Tibial nerve (tissue), 4 donors: ENCODE measurements at regions not wholly inside any gene's neighbourhood (a gene's known extent, or its start where the extent isn't known, plus 50 kb on each side); places are given as distances from the start of the nearest gene placed in this dataset.

Source experiments
- DNase-seq, 2 donors: peaks; one replicate each; pipeline ENCODE4 v3.0.0-alpha.2; 2019; ENCODE audit warnings: low spot score in 2 of 2
- H3K27ac ChIP-seq, 4 donors: fragments of 200-600 bp; sonication (generic) in 3 of 4; one replicate each; pipeline ENCODE4 v1.5.1; 2017 to 2019; ENCODE audit warnings: mild to moderate bottlenecking in 1 of 4
- H3K27me3 ChIP-seq, 2 donors: fragments of 200-600 bp; sonication (generic) in 1 of 2; one replicate each; pipeline versions ENCODE4 v1.5.1 to v1.6.0; 2017 to 2019
- H3K36me3 ChIP-seq, 3 donors: fragments of 200-600 bp; sonication (generic); one replicate each; pipeline ENCODE4 v1.5.1; 2018 to 2019
- H3K4me1 ChIP-seq, 4 donors: fragments of 200-600 bp; sonication (generic) in 3 of 4; one replicate each; pipeline ENCODE4 v1.5.1; 2017 to 2019
- H3K4me3 ChIP-seq, 4 donors: fragments of 200-600 bp; sonication (generic) in 3 of 4; one replicate each; pipeline ENCODE4 v1.5.1; 2017 to 2019; ENCODE audit warnings: mild to moderate bottlenecking in 1 of 4, moderate library complexity in 1 of 4
- H3K9me3 ChIP-seq, 4 donors: fragments of 200-600 bp; sonication (generic) in 3 of 4; one replicate each; pipeline ENCODE4 v1.5.1; 2017 to 2019
- CTCF ChIP-seq, 5 experiments: fragments of 200-600 bp in 3 of 5; fragments of 450-650 bp in 2 of 5; sonication (generic) in 3 of 5; IDR thresholded peaks; one replicate each; pipeline ENCODE4 v1.5.1; 2016 to 2019; ENCODE audit warnings: antibody characterized with exemption in 5 of 5, mild to moderate bottlenecking in 3 of 5, moderate library complexity in 2 of 5
- EP300 ChIP-seq, 2 donors: sonication (generic); formaldehyde crosslinking; IDR thresholded peaks; one replicate each; pipeline ENCODE4 v1.6.1; 2017; ENCODE audit warnings: antibody characterized with exemption in 2 of 2, mild to moderate bottlenecking in 1 of 2
- POLR2A ChIP-seq, 2 donors: fragments of 450-650 bp; IDR thresholded peaks; one replicate each; pipeline ENCODE4 v1.6.1; 2017; ENCODE audit warnings: antibody characterized with exemption in 2 of 2, mild to moderate bottlenecking in 2 of 2, moderate library complexity in 2 of 2
- WGBS, 2 donors: methylation state at CpG; one replicate each; pipeline ENCODE4 v1.1.5; 2018; 5-methylcytosine and 5-hydroxymethylcytosine counted together

- Histone ChIP-seq H3K27me3 (no peaks in the 10 kb centered on the region), H3K27ac (no peak overlapping the region), H3K36me3 (no peaks in the 10 kb centered on the region), H3K4me3 (no peak overlapping the region), H3K4me1 (no peaks in the 10 kb centered on the region), H3K9me3 (peaks cover 0 to 9% (median 0%) of the 10 kb centered on the region in 4 donors)
- no peak for TF ChIP-seq POLR2A (IDR thresholded peaks at IDR 0.05)
- no peak for TF ChIP-seq CTCF (IDR thresholded peaks at IDR 0.05)
- no peak for TF ChIP-seq EP300 (IDR thresholded peaks at IDR 0.05)
- WGBS, 2 donors, result 51 to 55% methylated on average over 4 of the region's 4 CpGs
- DNase-seq, result no peak
These were observed 438.5 kb upstream of the FAT3 start for GRCh38 chr11:91786097-91786496.

DNA sequence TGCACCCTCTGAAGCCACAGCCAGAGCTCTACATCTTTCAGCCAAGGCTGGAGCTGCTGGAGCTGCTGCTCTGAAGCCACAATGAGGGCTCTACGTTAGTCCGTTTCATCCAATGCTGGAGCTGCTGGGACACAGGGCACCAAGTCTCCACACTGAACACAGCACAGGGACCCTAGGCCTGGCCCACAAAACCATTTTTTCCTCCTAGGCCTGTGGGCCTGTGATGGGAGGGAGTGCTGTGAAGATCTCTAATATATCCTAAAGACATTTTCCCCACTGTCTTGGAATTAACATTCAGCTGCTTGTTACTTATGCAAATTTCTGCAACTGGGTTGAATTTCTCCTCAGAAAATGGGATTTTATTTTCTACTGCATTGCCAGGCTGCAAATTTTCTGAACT, 441.4 kb upstream of the FAT3 start:
- no peak for DNase-seq
- Histone ChIP-seq H3K27me3 (no peaks in the 10 kb centered on the region), H3K27ac (no peak overlapping the region), H3K36me3 (no peaks in the 10 kb centered on the region), H3K9me3 (peaks cover 0 to 9% (median 0%) of the 10 kb centered on the region in 4 donors), H3K4me1 (no peaks in the 10 kb centered on the region), H3K4me3 (no peak overlapping the region)
- no peak for TF ChIP-seq CTCF (IDR thresholded peaks at IDR 0.05)
- TF ChIP-seq EP300 (IDR thresholded peaks at IDR 0.05), result no peak
- no peak for TF ChIP-seq POLR2A (IDR thresholded peaks at IDR 0.05)
- 100% methylated on average over 2 of the region's 2 CpGs for WGBS, 2 donors

GRCh38 chr11:91778758-91779157, 445.9 kb upstream of the FAT3 start:
- TF ChIP-seq POLR2A (IDR thresholded peaks at IDR 0.05) (no peak), CTCF (IDR thresholded peaks at IDR 0.05) (no peak), EP300 (IDR thresholded peaks at IDR 0.05) (no peak)
- Histone ChIP-seq H3K36me3 (no peaks in the 10 kb centered on the region), H3K27me3 (no peaks in the 10 kb centered on the region), H3K9me3 (peaks cover 0 to 9% (median 0%) of the 10 kb centered on the region in 4 donors), H3K27ac (no peak overlapping the region), H3K4me1 (no peaks in the 10 kb centered on the region), H3K4me3 (no peak overlapping the region)
- 80% methylated on average over 2 of the region's 2 CpGs for WGBS, 2 donors
- no peak for DNase-seq

GRCh38 chr11:91776655-91777054, 448.0 kb upstream of the FAT3 start:
- no peak for DNase-seq
- 21 to 22% methylated on average over 2 of the region's 2 CpGs for WGBS, 2 donors
- TF ChIP-seq POLR2A (IDR thresholded peaks at IDR 0.05) (no peak), CTCF (IDR thresholded peaks at IDR 0.05) (no peak), EP300 (IDR thresholded peaks at IDR 0.05) (no peak)
- no peaks in the 10 kb centered on the region for H3K36me3 ChIP-seq
- no peak overlapping the region for H3K4me3 ChIP-seq
- no peak overlapping the region for H3K27ac ChIP-seq
- peaks cover 0 to 8% (median 0%) of the 10 kb centered on the region in 4 donors for H3K9me3 ChIP-seq
- H3K4me1 ChIP-seq, result no peaks in the 10 kb centered on the region
- no peaks in the 10 kb centered on the region for H3K27me3 ChIP-seq

- Histone ChIP-seq H3K27ac (no peak overlapping the region), H3K4me3 (no peak overlapping the region), H3K9me3 (peaks cover 0 to 8% (median 0%) of the 10 kb centered on the region in 4 donors), H3K36me3 (no peaks in the 10 kb centered on the region), H3K4me1 (no peaks in the 10 kb centered on the region), H3K27me3 (no peaks in the 10 kb centered on the region)
- no peak for DNase-seq
- 89% methylated on average over 2 of the region's 2 CpGs for WGBS, 2 donors
- no peak for TF ChIP-seq EP300 (IDR thresholded peaks at IDR 0.05)
- no peak for TF ChIP-seq POLR2A (IDR thresholded peaks at IDR 0.05)
- TF ChIP-seq CTCF (IDR thresholded peaks at IDR 0.05), result no peak
These were observed 451.5 kb upstream of the FAT3 start for GRCh38 chr11:91773090-91773489.
